ENCODE measurements at regions not wholly inside any gene's neighbourhood (a gene's known extent, or its start where the extent isn't known, plus 50 kb on each side); places are given as distances from the start of the nearest gene placed in this dataset.

DNA sequence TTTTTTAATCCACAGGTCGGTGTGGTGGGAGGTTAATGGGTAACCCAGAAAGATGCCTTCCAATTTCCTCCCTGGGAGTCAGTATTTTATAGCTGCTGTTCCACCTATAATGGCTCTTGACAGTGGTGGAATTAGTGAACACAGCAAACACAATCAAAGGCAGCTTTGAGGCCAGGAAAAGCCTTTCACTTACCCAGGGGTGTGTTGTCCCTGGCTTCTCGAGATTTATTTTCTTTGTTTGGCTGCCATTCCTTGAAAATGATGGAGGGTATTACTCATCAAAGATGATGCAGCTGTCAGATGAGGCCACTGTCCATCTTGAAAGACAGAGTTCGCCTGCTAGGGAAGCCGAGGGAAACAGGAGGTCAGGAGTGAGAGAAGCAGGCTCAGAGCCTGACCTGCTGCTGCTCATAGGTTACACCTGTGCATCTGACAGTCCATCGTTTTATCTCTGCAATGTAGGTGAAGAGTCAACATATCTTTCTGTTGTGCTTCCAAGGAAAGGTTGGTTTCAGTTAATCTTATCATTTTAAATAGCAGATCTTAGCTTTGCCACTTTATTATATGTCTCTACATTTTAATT, 221.6 kb downstream of the XPNPEP1 start:
- DNase-seq (ENCODE audit: low spot score): no peak
- TF ChIP-seq CTCF (IDR thresholded peaks at IDR 0.05; ENCODE audit: extremely low read depth, missing control alignments): no peak

- DNase-seq (ENCODE audit: low spot score): no peak
- TF ChIP-seq CTCF (IDR thresholded peaks at IDR 0.05; ENCODE audit: extremely low read depth, missing control alignments): no peak
Observed at GRCh38 chr10:109698882-109699664, 224.2 kb downstream of the XPNPEP1 start.

GRCh38 chr10:109698086-109698485, 225.2 kb downstream of the XPNPEP1 start:
- no peak for DNase-seq (ENCODE audit: low spot score)
- no peak for TF ChIP-seq CTCF (IDR thresholded peaks at IDR 0.05; ENCODE audit: extremely low read depth, missing control alignments)

DNA sequence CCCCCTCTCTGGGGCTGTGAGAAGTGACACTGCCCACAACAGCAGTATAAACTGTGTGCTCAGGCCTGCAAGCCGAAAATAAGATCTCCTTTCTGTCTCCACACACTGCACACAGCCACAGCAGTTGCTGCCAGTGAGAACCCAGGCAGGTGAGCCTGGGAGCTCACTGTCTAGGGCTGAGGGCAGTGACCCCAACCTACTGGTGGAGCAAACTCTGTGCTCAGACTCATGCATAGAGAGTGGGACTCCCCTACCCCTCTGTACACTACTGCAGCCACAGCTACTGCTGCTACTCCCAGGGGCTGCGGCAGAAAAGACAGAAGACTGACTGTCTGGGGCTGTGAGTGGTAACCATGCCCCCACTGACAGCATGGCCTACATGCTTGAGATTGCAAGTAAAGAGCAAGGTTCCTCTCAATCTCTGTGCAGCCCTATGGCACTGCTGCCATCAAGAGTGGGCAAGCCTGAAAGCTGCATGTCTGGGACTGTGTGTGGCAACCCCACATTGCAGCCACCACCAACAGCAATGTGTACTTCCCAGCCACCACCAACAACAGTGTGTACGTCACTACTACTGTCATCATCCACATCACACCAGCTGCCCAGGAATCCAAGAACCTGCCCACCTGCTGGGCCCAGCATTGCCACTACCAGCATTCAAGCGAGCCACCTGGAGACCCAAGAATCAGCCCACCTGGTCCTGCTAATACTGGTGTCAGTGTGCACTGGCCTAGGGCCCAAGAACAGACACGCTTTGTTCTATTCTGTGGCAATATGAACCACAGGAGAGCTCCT, 226.1 kb downstream of the XPNPEP1 start:
- no peak for DNase-seq (ENCODE audit: low spot score)
- TF ChIP-seq CTCF (IDR thresholded peaks at IDR 0.05; ENCODE audit: extremely low read depth, missing control alignments): no peak

- no peak for TF ChIP-seq CTCF (IDR thresholded peaks at IDR 0.05; ENCODE audit: extremely low read depth, missing control alignments)
- DNase-seq (ENCODE audit: low spot score): no peak
Observed at GRCh38 chr10:109696462-109696861, 226.8 kb downstream of the XPNPEP1 start.

DNA sequence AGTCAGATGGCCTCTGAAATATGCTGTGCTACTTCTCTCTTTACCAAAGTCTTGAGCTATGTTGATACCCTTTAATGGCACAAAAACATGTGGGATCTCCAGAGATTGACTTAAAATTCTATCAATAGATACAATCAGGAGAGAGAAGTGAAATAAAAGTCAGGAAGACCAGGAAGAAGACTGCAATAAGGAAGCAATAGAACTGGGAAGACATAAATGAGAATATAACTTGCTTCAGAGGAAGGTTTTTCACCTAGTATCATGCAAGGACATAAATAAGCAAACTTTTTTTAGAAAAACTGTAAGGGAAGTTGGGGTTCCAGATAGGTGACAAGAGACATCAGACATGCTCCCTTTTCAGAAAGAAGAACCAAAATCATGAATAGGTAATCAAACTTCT, 227.3 kb downstream of the XPNPEP1 start:
- no peak for DNase-seq (ENCODE audit: low spot score)
- TF ChIP-seq CTCF (IDR thresholded peaks at IDR 0.05; ENCODE audit: extremely low read depth, missing control alignments): no peak

- no peak for DNase-seq (ENCODE audit: low spot score)
- no peak for TF ChIP-seq CTCF (IDR thresholded peaks at IDR 0.05; ENCODE audit: extremely low read depth, missing control alignments)
Observed at GRCh38 chr10:109689785-109690184, 233.5 kb downstream of the XPNPEP1 start.

Measured in GM20000 (cell line).